GF-D8 (cell line): ENCODE measurements at regions not wholly inside any gene's neighbourhood (a gene's known extent, or its start where the extent isn't known, plus 50 kb on each side); places are given as distances from the start of the nearest gene placed in this dataset.

ENCODE experiments used
- DNase-seq: peaks from one replicate; lab custom pipeline; 2025; lab: John Stamatoyannopoulos, UW

DNA sequence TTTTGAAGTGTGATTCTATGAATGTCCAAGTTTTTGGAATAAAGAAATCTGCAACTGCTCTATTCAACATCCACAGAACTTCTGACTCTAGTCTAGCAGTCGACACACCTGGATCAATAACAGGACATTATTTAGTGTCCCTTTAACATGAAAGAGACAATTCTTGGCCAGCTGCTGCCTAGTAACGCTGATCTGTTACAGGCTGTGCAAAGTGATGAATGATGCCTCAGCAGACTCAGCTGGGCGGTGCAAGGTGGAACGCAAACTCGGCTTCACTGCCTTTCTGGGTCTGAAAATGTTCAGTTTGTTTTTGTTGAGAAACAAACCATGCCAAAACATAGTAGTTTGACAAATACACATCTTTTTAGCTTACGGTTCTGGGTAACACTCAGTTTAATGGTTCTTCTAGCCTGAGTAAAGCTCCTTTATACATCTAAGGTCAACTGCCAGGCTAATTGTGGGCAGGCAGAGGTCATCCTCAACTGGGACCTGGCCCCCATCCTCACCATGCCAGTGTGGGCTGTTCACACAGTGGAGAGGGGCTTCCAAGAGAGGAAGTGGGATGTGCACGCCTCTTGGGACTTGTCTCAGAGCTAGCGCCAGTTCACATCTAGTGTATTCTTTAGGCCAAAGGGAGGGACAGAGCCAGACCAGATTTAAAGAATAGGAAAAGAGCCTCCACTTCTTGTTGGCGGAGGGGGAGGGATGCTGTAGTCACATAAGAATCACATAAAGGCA, 879.7 kb downstream of the QKI start:
- no peak for DNase-seq

DNA sequence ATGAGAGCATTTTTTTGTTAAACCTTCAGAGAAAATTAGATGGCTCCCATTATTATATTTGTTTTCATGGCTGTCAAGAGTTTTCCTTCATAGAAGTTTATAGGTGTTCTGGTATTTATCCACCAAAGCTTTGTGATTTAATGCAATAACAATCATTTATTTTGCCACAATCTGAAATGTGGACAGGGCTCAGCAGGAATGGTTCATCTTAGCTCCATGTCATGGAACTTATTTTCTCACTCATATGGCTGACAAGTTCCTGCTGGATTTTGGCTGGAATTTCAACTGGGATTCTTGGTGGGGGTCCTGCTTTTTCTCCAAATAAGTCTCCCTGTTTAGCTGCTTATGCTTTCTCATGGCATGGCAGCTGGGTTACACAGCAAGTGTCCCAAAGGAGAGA, 876.7 kb downstream of the QKI start:
- no peak for DNase-seq

DNA sequence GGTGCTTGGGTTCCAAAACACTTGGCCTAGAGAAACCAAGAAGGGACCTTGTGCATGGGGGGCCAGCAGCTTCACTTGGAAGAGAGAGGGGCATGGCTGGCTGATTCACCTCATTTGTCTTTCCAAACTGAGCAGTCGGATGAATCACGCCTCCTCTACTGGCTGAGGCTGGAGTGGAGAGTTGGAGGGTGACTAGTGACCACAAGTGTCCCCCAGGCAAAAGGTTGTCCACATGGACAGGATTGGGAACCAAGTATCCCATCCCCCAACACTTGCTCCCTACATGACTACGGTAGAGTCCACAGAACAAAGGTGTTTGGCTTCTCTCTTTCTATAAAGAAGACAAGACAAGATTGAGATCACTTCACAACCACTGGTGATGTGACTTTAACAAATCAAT, 875.6 kb downstream of the QKI start:
- DNase-seq = no peak

GRCh38 chr6:164286011-164286410, 871.5 kb downstream of the QKI start:
- DNase-seq = no peak

DNA sequence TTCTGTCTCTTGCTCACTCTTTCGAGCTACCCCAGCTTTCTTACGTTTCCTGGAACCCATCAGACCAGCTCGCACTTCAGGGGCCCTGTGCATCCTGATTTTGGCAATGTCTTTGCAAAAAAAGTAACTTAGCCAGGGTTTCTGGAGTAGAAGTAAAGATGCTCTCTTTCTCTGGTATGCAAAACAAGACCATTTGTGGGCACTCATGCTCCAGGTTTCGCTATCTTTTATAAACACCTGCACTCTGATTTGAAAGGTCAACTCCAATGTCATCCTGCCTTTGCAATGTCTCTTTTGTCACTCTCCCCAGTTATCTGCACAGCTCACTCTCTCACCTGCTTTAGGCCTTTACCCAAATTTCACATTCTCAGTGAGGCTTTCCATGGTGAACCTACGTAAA, 869.1 kb downstream of the QKI start:
- DNase-seq = no peak

GRCh38 chr6:164276211-164276610, 861.7 kb downstream of the QKI start:
- DNase-seq = no peak

GRCh38 chr6:164275773-164276172, 861.3 kb downstream of the QKI start:
- no peak for DNase-seq

DNA sequence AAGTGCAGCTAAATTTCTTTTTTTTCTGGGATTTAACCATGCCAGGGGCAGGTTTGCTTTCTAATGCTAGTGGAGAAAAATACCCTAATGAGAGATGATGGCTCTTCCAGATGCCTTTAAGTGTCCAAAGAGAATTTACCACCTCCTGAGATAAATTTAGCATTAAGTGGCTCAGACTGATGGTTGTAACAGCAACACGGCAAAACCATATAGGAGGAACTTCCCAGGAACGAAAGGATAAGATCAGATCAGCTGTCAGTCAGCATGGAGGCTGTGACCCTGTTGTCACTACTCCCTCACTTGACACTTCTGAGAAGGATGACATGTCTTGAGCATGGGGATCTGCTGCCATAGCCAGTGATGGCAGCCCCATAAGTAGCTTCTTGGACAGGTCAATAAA, 860.0 kb downstream of the QKI start:
- DNase-seq = no peak

DNA sequence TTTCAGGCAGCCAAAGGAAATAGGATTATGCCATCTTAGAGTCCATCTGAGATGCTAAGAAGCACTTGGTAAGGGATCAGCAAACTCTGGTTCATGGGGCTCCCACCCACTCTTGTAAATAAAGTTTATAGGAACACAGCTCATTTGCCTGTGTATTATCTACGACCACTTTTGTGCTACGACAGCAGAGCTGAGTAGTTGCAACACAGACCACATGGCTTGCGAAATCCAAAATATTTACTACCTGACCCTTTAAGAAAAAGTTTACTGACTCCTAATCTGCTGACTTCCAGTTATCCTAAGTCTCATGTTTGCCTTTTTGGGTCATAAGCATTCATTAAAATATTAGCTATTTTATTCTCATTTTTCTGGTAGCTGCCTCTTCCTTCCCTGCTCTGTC, 859.0 kb downstream of the QKI start:
- DNase-seq = no peak

DNA sequence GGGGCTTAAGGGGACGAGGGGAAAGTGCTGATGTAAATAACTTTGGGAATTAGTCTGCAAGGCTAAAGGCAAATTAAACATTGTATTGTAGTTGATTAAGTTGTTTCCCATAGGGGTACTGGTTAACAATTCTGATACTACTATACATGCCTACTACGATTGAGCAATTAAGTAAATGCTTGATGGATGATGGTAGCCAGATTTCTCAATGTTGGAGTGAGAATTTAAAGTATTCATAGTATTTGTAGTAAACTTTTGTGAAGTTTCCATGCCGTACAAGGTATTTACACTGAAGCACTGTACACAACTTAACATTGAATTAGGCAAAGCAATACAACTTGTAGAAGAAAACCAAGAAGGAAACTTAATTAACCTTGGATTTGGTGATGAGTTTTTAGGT, 852.3 kb downstream of the QKI start:
- no peak for DNase-seq

GRCh38 chr6:164262348-164262747, 847.8 kb downstream of the QKI start:
- DNase-seq = no peak

- no peak for DNase-seq
Measured at GRCh38 chr6:164258421-164258820, 843.9 kb downstream of the QKI start.

DNA sequence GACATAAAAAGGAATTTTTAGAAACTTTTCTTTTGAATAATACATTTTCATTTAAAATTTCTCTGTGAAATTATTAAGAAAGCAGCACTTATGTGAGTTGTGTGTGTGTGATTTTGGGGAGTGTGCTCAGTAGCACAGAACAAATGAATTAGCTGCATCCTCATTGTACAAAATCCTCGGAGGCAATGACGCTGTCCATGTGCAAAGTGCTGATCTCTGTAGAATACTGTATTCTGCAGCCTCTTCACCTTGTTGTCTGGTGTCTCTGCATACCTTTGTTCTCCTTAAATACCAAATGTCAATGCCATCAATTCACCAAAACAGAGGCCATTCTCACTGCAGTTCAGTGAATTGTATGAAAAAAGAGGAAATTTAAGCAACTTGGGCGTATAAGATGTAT, 838.4 kb downstream of the QKI start:
- no peak for DNase-seq

DNA sequence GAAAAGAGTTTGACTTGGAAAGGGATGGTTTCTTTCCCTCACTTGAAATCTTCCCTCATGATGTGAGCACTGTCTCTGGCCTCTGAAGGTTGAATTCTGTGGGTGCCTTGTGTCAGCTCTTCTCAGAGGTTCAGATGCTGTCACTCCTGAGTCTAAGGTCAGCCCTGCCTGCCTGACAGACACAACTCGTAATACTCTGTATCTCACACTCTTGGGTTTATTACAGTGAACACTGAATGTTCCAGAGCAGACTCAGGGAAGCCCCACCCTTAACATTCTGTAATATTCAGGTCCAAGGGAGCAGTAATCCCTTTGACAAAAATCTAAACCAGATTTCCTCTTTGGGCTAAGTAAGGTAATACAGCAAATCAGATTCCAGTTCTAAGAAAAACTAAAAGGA, 837.8 kb downstream of the QKI start:
- no peak for DNase-seq

DNA sequence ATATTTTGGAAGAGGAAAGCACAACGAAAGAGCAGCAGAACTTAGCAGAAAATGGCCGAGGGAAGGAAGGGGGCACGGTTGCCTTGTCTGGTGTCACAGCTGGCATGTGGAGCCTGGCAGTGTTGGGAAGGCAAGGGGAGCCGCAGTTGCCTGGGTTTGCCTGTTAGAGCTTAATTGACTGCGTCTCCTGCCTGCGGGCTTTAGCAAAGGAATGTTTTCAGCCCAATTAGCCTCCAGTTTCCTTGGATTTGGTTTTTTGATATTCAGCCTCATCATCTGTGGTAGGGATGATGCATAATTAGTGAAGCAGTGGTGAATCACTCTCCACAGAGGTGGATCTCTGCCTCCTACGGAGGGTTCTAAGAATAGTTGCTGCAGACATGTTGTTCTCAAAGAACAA, 832.6 kb downstream of the QKI start:
- no peak for DNase-seq

GRCh38 chr6:164246082-164246481, 831.6 kb downstream of the QKI start:
- DNase-seq = no peak

DNA sequence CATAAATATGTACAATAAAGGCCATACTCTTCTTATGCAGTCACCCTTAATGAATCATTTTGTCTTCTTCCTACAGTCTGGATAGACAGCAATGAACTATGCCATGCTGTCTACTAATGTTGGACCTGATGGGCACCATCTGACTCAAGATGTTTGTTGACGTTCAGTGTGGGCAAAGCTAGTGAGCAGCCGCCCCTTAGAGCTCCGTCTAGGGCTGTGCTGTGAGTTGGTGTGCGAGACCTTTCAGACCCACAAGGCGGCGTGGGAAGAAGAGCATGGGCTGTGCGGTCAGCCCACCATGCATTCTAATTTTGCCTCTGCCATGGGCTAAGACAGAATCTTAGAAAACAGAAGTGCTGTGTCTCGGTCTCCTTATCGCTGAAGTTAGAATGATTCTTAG, 829.4 kb downstream of the QKI start:
- no peak for DNase-seq

DNA sequence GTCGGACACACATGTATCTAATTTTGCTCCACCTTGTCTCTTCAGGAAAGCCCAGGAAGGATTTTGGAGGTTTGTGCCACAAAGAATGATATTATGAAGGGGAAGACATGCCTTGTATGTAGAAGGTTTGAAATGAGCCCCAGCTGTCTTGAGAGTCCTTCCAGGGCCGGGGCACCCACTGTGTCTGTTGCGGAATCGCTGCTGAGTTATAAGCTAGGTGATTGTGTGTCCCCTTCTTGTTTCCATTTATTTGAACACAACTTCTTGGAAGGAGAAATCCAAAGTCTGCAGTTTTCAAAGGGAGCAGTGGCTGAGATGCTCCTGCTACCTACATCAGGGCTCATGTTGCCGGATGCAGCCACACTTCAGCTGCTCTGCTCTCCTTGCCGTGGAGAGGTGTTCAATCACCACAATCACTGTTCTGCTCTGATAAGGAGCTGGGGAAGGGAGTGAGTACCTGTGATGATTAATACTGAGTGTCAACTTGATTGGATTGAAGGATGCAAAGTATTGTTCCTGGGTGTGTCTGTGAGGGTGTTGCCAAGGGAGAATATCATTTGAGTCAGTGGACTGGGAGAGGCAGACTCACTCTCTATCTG, 828.6 kb downstream of the QKI start:
- DNase-seq = no peak

DNA sequence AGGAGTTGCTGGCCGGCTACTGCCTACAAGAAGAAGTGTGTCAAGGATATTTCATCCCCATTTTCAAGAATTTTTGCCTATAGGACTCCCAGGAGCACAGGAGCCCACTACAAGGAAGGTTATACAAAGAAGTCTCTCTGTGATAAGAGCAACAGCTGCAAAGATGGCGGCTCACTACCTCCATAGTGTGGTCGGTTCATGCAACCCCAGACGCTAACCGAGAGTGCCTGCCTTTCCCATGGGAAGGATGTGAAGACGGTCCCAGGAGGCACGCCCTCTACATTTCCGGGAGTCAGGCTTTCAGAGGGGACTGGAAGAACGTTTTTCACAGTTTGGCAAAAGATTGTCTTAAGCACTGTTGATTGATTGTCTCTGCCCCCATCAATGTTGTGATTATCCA, 816.3 kb downstream of the QKI start:
- no peak for DNase-seq

DNA sequence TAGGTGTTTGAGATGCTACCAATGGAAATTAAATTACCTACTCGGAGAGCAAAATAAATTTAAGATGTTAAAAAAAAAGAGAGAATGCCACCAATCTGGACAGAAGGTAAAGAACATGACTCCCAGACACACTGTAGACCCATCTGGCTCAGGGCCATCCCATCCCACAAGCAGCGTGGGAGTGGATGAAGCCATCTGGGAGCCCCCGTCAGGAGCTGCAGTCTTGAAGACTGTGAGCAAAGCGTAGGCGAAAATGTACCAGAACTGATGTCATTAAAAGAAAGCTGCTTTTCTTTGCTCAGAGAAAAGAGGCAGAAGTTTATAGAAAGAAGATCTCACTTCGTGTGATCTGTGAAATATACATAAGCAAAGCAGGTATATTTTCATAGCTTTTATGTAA, 815.7 kb downstream of the QKI start:
- no peak for DNase-seq

DNA sequence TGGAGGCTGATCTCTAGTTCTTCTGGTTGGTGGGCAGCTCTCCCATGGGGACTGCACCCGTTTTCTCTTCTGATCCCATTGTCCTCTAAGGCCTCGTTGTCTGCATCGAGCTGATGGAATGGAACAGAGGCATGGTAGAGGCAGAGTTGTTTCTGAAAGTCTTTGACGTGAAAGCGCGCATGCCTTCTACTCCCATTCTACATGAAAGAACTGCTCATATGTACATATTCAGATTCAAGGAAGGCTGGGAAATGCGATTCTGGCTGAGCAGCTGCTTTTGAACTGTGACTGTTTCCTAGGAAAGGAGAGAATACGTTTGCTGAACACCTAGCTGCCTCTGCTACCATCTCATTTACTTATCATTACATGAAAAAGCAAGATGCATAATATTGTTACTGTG, 815.2 kb downstream of the QKI start:
- DNase-seq = no peak

- no peak for DNase-seq
Measured at GRCh38 chr6:164227952-164228522, 813.5 kb downstream of the QKI start.

GRCh38 chr6:164216839-164217238, 802.3 kb downstream of the QKI start:
- no peak for DNase-seq

- no peak for DNase-seq
Measured at GRCh38 chr6:164216368-164216767, 801.9 kb downstream of the QKI start.
